HG03460 (cell line): ENCODE measurements at regions not wholly inside any gene's neighbourhood (a gene's known extent, or its start where the extent isn't known, plus 50 kb on each side); places are given as distances from the start of the nearest gene placed in this dataset.

Experiments used
- ATAC-seq: cut with Tn5 transposase; IDR thresholded peaks from one replicate; pipeline ENCODE4 v1.9.1; 2021; ENCODE audit not compliant: unreplicated experiment

GRCh38 chrX:40282946-40283660 lies 185.3 kb upstream of the BCOR start:
- no peak for ATAC-seq

- no peak for ATAC-seq
These were observed 184.6 kb upstream of the BCOR start for GRCh38 chrX:40282348-40282747.

GRCh38 chrX:40281336-40282005 lies 183.7 kb upstream of the BCOR start:
- no peak for ATAC-seq

- ATAC-seq = no peak
These were observed 182.0 kb upstream of the BCOR start for GRCh38 chrX:40279762-40280161.

- ATAC-seq = no peak
These were observed 181.3 kb upstream of the BCOR start for GRCh38 chrX:40279091-40279430.

GRCh38 chrX:40278340-40279090 lies 180.8 kb upstream of the BCOR start:
- ATAC-seq = no peak

- ATAC-seq = no peak
These were observed 179.9 kb upstream of the BCOR start for GRCh38 chrX:40277672-40278071.

GRCh38 chrX:40273356-40274050 lies 175.7 kb upstream of the BCOR start:
- ATAC-seq = no peak

GRCh38 chrX:40272776-40273175 lies 175.0 kb upstream of the BCOR start:
- ATAC-seq = no peak

GRCh38 chrX:40272141-40272540 lies 174.4 kb upstream of the BCOR start:
- ATAC-seq = no peak

- no peak for ATAC-seq
These were observed 170.4 kb upstream of the BCOR start for GRCh38 chrX:40268188-40268520.

GRCh38 chrX:40267334-40268187 lies 169.8 kb upstream of the BCOR start:
- no peak for ATAC-seq

GRCh38 chrX:40266490-40267333 lies 169.0 kb upstream of the BCOR start:
- ATAC-seq = no peak

GRCh38 chrX:40265936-40266335 lies 168.2 kb upstream of the BCOR start:
- no peak for ATAC-seq

- no peak for ATAC-seq
These were observed 165.3 kb upstream of the BCOR start for GRCh38 chrX:40263014-40263560.

GRCh38 chrX:40262157-40263013 lies 164.6 kb upstream of the BCOR start:
- no peak for ATAC-seq

- no peak for ATAC-seq
These were observed 164.0 kb upstream of the BCOR start for GRCh38 chrX:40261833-40262156.

- ATAC-seq = no peak
These were observed 162.5 kb upstream of the BCOR start for GRCh38 chrX:40260146-40260747.
